ENCODE measurements at regions not wholly inside any gene's neighbourhood (a gene's known extent, or its start where the extent isn't known, plus 50 kb on each side); places are given as distances from the start of the nearest gene placed in this dataset.

GRCh38 chr14:56000846-56001245, 117.4 kb upstream of the PELI2 start:
- TF ChIP-seq CTCF (IDR thresholded peaks at IDR 0.05): no peak
- no peak for TF ChIP-seq EZH2 (IDR thresholded peaks at IDR 0.05; ENCODE audit: borderline replicate concordance, insufficient read depth, low read depth, low read length, poor library complexity, severe bottlenecking)

Data from B cell (primary cell).